ENCODE measurements at regions not wholly inside any gene's neighbourhood (a gene's known extent, or its start where the extent isn't known, plus 50 kb on each side); places are given as distances from the start of the nearest gene placed in this dataset.

DNA sequence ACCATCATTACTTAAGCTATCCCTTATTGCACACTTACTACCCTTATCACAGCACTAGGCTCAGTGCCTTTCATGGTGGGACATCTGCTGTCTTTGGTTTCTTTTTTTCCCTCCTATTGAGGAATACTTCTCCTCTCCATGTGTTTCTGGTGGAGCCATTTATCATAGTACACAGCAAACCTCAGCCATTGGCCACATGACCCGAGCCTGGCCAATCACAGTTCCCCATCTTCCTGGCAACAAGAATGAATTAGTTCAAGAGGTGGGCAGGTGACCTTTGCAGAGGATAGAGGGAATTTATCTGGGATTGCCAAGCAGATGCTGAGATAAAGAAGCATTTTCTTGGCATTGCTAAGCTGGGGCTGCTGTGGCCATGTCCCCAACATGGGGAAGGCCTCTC lies 101.1 kb upstream of the ZNF618 start:
- Histone ChIP-seq H3K4me3 (no peak overlapping the region), H3K9me3 (no peaks in the 10 kb centered on the region), H3K4me1 (no peaks in the 10 kb centered on the region), H3K27ac (no peak overlapping the region), H3K27me3 (no peaks in the 10 kb centered on the region), H3K36me3 (no peaks in the 10 kb centered on the region)
- intact Hi-C loops (cut with DNase I), result no loop called here
- TF ChIP-seq POLR2AphosphoS5 (IDR thresholded peaks at IDR 0.05; ENCODE audit: insufficient read depth in 1 of 2, low read depth in 1 of 2) (no peak), POLR2A (IDR thresholded peaks at IDR 0.05) (no peak)
- DNase-seq (ENCODE audit: extremely low spot score in 2 of 2), result peak; percentile 6 to 29

GRCh38 chr9:113775749-113776148 lies 100.4 kb upstream of the ZNF618 start:
- H3K9me3 ChIP-seq, result no peaks in the 10 kb centered on the region
- no peak overlapping the region for H3K4me3 ChIP-seq
- no peak overlapping the region for H3K27ac ChIP-seq
- H3K4me1 ChIP-seq, result no peaks in the 10 kb centered on the region
- intact Hi-C loops (cut with DNase I), result no loop called here
- no peaks in the 10 kb centered on the region for H3K27me3 ChIP-seq
- TF ChIP-seq, protein P1, sequence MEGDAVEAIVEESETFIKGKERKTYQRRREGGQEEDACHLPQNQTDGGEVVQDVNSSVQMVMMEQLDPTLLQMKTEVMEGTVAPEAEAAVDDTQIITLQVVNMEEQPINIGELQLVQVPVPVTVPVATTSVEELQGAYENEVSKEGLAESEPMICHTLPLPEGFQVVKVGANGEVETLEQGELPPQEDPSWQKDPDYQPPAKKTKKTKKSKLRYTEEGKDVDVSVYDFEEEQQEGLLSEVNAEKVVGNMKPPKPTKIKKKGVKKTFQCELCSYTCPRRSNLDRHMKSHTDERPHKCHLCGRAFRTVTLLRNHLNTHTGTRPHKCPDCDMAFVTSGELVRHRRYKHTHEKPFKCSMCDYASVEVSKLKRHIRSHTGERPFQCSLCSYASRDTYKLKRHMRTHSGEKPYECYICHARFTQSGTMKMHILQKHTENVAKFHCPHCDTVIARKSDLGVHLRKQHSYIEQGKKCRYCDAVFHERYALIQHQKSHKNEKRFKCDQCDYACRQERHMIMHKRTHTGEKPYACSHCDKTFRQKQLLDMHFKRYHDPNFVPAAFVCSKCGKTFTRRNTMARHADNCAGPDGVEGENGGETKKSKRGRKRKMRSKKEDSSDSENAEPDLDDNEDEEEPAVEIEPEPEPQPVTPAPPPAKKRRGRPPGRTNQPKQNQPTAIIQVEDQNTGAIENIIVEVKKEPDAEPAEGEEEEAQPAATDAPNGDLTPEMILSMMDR (IDR thresholded peaks at IDR 0.05), result no peak
- no peaks in the 10 kb centered on the region for H3K36me3 ChIP-seq
- peak in 1 of 2 donors; percentile 55 for DNase-seq (ENCODE audit: extremely low spot score in 2 of 2)

GRCh38 chr9:113776194-113776593 lies 99.9 kb upstream of the ZNF618 start:
- intact Hi-C loops (cut with DNase I), result no loop called here

DNA sequence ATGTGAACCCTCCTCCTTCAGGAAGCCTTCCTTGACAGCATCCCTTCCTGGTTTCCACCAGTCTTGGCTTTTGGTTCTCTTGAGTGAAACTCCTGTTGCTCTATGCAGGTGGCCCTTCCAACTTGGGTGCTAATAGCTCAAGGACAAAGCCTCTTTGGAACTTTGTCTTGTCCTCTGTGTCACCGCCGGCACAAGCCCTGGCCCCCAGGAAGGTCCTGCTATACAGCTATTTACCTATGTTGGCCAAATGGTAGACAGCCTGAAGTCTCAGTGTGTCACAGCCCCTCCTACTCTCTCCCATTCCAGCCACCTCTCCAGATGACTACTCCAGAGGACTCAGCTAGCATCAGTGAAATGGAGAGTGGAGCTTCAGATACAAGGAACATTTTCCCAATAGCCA lies 94.7 kb upstream of the ZNF618 start:
- Histone ChIP-seq H3K4me1 (no peaks in the 10 kb centered on the region), H3K36me3 (no peaks in the 10 kb centered on the region), H3K27me3 (no peaks in the 10 kb centered on the region), H3K9me3 (no peaks in the 10 kb centered on the region), H3K4me3 (no peak overlapping the region), H3K27ac (no peak overlapping the region)
- TF ChIP-seq, protein P1 (IDR thresholded peaks at IDR 0.05), result no peak
- no peak for TF ChIP-seq POLR2A (IDR thresholded peaks at IDR 0.05)
- no peak for TF ChIP-seq POLR2AphosphoS5 (IDR thresholded peaks at IDR 0.05; ENCODE audit: insufficient read depth in 1 of 2, low read depth in 1 of 2)
- intact Hi-C loops (cut with DNase I), result no loop called here
- DNase-seq (ENCODE audit: extremely low spot score in 2 of 2), result peak; percentile 52 to 67

More at GRCh38 chr9:113776194-113776593, 99.9 kb upstream of the ZNF618 start:
- Histone ChIP-seq H3K9me3 (no peaks in the 10 kb centered on the region), H3K4me3 (no peak overlapping the region), H3K27ac (no peak overlapping the region), H3K27me3 (no peaks in the 10 kb centered on the region), H3K36me3 (no peaks in the 10 kb centered on the region), H3K4me1 (no peaks in the 10 kb centered on the region)
- TF ChIP-seq, protein P1 (IDR thresholded peaks at IDR 0.05), result no peak
- TF ChIP-seq POLR2AphosphoS5 (IDR thresholded peaks at IDR 0.05; ENCODE audit: insufficient read depth in 1 of 2, low read depth in 1 of 2) (no peak), POLR2A (IDR thresholded peaks at IDR 0.05) (no peak)
- DNase-seq (ENCODE audit: extremely low spot score in 2 of 2), result peak in 1 of 2 donors; percentile 6

- intact Hi-C loops (cut with DNase I), result no loop called here
- TF ChIP-seq POLR2A (IDR thresholded peaks at IDR 0.05) (no peak), POLR2AphosphoS5 (IDR thresholded peaks at IDR 0.05; ENCODE audit: insufficient read depth in 1 of 2, low read depth in 1 of 2) (no peak)
- TF ChIP-seq, protein P1 (IDR thresholded peaks at IDR 0.05), result no peak
- no peaks in the 10 kb centered on the region for H3K27me3 ChIP-seq
- no peaks in the 10 kb centered on the region for H3K9me3 ChIP-seq
- H3K4me3 ChIP-seq, result no peak overlapping the region
- no peak overlapping the region for H3K27ac ChIP-seq
- no peaks in the 10 kb centered on the region for H3K4me1 ChIP-seq
- H3K36me3 ChIP-seq, result no peaks in the 10 kb centered on the region
- peak; percentile 34 to 37 for DNase-seq (ENCODE audit: extremely low spot score in 2 of 2)
These were observed 94.2 kb upstream of the ZNF618 start for GRCh38 chr9:113781896-113782295.

DNA sequence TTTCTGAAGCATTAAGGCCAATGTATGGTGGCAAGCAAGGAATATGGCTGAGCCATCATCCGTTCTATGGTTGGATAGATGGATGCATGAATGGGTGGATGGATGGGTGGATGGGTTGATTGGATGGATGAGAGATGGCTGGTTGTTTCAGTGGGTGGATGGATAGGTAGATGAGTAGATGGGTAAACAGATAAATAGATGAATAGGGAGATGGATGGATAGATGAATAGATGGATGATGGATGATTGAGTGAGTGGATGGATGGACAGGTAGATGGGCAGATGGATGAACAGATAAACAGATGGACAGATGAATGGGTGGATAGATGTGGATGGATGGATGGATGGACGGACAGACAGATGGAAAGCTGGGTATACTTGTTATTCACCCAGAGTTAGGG lies 92.6 kb upstream of the ZNF618 start:
- intact Hi-C loops (cut with DNase I), result no loop called here
- TF ChIP-seq POLR2A (IDR thresholded peaks at IDR 0.05) (no peak), POLR2AphosphoS5 (IDR thresholded peaks at IDR 0.05; ENCODE audit: insufficient read depth in 1 of 2, low read depth in 1 of 2) (no peak)
- TF ChIP-seq, protein P1 (IDR thresholded peaks at IDR 0.05), result no peak
- Histone ChIP-seq H3K4me1 (no peaks in the 10 kb centered on the region), H3K36me3 (no peaks in the 10 kb centered on the region), H3K4me3 (no peak overlapping the region), H3K27ac (no peak overlapping the region), H3K27me3 (no peaks in the 10 kb centered on the region), H3K9me3 (no peaks in the 10 kb centered on the region)
- DNase-seq (ENCODE audit: extremely low spot score in 2 of 2), result no peak
